GM19351 (cell line): ENCODE measurements at regions not wholly inside any gene's neighbourhood (a gene's known extent, or its start where the extent isn't known, plus 50 kb on each side); places are given as distances from the start of the nearest gene placed in this dataset.

ENCODE experiments used
- ATAC-seq: cut with Tn5 transposase; IDR thresholded peaks from one replicate; pipeline ENCODE4 v1.9.1; 2021; ENCODE audit warnings: mild to moderate bottlenecking, moderate library complexity; ENCODE audit not compliant: unreplicated experiment

DNA sequence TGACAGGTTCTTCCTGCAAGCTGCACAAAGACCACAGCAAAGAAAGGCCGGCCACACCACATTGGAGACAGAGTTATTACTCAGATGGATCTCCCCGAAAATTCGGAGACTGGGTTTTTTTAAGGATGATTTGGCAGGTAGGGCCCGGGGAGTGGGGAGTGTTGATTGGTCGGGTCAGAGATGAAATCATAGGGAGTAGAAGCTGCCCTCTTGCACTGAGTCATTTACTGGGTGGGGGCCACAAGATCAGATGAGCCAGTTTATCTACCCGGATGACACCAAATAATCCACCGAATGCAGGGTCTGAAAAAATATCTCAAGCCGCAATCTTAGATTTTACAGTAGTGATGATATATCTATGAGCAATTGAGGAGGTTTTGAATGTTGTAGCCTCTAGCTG, 401.8 kb upstream of the FAT3 start:
- no peak for ATAC-seq

DNA sequence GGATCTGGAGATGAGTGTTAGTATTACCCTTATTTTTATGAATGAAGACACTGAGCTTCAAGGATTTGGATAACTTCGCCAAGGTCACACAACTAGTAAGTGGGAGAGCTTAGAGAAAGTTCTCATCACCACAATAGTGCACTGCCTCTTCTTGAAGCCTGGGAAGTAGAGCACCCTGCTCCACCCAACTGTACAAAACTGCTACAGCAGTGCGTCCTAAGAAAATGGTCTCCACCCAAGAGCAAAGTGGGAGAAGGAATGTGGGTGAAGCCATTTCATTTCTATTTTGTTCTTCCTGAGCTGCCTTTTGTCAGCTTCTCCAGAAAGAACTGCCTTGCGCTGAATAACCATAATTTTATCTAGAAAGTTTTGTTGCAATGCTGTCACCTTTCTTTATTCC, 403.9 kb upstream of the FAT3 start:
- no peak for ATAC-seq

DNA sequence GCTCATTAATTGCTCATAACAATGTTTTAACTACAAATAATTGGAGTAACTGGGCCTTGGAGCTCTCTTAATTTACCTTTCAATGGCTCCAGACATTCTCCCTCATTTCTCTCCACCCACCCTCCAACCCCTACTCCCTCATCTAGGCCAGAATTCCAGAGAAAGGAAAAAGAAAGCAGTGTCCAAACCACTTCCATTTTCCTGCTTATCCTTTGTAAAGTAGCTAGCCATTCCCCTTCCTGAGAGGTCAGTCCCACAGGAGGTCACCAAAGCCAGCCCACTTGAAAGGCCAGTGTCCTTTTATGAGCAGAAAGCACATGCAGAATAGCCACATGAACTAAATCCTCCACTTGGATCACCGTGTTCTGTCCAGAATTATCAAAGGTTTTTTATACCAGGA, 404.8 kb upstream of the FAT3 start:
- ATAC-seq: no peak

DNA sequence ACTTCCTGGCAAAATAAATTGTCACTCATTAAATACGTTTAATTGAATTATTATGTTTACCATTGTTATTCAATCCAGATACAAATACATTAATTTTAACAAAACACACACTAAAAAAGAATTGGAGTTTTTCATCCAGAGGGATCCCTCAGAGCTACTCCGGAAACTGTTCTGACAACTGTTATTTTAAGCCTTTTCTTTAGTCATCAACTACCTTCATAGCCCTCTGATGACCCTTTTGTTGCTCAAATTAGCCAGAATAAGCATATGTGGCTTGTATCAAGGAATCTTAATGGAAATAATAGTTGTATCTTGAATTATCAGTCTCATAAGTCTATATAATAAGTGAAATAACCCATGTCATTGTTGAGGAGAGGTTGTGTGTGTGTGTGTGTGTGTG, 405.4 kb upstream of the FAT3 start:
- ATAC-seq: no peak

DNA sequence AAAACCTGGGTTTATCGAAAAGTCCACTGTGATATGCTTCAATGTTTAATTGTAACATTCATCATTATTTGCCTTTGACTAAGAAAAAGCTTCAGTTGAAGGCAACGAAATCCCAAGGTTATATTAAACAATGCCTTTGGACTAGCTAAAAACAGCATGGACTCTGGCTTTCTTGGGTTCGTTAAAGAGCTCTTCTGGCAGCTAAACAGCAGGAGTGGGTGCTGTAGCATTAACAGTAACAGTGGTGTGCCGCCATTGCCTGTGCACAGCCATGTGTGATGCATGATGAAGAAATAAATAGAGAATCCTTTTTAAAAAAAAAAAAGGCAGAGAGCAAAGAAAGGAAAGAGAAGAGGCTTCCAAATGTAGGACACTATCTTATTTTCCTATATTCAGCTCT, 406.6 kb upstream of the FAT3 start:
- no peak for ATAC-seq

DNA sequence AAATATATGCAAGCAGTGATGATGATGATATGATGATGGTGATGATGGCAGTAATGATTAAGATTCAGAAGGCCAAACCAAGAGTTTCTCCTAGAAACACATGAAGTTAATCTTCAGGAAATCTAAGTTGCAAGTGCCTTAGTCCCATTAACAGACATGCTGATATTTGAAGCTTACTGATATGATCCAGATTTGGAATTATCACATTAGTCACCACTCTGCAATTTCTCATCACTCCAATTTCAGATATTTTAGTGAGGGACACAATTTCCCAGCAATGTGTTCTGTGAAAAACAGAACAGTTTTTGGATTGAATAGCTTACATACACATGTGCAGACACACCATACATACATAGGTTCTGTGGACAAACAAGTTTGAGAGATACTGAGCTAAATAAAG, 411.4 kb upstream of the FAT3 start:
- no peak for ATAC-seq

DNA sequence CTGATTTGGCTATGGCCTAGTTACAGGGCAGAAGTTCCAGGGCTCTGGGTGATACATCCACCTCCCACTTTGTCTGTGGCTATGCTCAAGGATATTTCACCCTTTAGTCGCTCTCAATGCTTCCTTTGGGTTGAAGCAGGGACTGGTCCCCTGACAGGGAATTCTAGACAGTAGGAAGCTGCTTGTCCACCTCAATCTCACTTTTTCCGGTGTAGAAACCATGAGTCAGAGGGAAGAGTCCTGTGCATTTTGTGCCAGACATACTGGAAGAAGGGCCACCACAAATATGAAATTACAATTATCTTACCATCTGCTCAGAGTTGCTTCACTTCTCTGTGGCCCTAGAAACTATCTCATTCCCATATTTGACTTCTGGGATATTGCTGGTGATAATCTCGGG, 413.7 kb upstream of the FAT3 start:
- no peak for ATAC-seq

DNA sequence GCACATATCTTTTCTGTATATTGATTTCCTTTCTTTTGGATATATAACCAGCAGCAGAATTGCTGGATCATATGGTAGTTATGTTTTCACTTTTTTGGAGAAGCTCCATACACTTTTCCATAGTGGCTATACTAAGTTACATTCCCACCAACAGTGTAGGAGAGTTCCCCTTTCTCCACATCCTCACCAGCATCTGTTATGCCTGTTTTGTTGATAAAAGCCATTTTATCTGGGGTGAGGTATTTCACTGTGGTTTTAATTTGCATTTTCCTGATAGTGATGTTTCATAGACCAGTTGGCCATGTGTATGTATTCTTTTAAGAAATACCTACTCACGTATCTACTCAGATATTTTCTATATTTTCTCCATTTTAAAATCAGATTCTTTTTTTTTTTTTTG, 419.3 kb upstream of the FAT3 start:
- no peak for ATAC-seq

DNA sequence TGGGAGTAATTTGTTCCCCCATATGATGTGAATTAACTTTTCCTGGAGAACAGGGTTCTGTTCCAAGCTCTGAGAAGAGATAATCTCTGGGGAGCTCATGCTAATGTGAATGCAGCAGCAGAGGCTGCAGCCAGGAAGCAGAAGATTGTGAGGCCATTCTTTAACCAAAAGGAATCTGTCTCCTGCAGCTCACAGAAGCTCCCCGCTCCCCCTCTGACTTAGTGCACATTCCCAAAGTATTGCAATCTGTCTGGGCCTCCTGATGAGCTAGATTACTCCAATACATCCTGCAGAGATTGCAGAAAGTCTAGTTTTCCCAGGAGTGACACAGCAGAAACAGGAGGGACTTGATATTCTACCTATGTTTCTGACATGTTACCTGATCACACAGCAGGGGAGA, 420.6 kb upstream of the FAT3 start:
- no peak for ATAC-seq

DNA sequence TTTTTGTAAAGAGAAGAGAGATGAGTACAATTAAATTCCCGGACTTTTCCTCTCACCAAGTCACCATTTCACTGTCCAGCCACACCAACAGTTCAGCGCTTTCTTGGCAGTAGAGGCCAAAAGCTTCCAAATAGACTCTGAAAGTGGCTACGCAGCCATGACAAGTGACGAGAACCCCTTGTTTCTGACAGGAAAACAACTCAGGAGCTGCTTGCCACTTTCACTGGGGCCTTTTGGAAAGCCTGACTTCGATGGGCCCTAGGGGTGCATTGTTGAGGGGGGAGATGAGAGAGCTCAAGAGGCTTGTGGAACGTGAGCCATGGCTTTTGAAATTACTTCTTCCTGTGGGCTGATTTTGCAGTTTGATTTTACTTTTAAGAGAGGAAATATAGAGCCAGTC, 422.1 kb upstream of the FAT3 start:
- no peak for ATAC-seq

DNA sequence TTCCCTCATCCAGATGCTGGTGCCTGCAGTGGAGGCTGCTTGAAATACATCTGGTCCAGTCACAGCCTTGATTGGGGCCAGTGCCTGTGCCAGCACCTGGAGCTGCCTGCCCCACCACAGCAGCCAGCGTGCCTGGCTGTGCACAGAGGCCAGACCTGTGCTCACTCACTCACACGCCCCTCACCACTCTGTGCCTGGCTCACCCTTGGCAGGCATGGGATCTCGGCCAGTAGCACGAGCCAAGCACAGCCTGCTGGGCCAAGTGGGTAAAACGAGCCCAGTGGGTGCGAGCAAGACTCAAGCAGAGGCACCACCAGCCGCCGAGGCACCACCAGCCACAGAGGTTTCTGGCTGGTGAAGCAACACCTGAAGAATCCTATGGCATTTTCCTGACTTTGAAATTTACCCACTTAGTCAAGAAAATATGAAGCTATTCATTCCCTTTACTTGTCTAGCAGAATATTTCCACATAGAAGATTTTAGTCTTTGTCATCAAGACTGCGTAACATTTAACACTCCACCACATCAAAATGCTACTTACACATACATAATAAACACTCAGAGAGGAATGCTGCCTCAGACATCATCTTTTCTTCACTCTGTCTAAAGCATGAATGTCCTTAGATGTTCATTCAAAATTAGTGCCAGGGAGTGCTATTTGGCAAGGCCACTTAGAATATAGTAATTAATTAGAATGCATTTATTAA, 424.3 kb upstream of the FAT3 start:
- no peak for ATAC-seq

DNA sequence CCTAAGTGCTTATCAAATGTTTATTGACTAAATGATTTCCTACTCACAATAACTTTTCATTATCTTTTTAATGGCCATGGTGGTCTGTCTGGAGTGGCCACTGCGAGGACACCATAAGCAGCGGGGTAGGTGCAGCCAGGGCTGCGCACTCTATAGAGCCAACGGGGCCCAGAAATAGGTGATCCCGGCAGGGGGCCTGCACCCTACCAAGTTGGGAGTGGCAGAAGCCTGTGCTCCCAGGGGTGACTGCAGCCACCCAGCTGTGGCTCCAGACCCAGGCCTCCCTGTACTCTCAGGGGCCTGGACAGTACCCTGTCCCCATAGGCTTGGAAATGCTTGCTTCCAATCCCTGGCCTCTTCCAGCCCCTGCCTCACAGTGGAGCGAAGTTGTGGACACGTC, 426.4 kb upstream of the FAT3 start:
- ATAC-seq: no peak

DNA sequence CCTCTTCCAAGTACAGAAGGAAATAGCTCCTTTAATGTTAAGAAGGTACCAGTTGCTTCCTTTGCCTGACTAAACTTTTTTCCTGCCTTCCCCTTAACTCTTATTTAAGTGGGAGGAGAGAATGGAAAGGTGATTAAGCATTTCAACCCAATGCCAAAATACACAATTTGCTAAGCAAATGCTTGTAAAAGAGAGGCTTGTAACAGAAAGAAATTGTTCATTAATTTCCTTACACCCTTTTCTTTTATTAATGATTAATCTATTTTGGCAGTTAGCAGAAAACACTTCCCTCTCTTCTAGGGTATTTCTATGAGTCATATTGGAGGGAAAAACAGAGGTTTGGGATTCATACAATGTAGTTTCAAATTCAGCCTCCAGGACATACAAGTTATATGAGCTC, 427.6 kb upstream of the FAT3 start:
- ATAC-seq: no peak

DNA sequence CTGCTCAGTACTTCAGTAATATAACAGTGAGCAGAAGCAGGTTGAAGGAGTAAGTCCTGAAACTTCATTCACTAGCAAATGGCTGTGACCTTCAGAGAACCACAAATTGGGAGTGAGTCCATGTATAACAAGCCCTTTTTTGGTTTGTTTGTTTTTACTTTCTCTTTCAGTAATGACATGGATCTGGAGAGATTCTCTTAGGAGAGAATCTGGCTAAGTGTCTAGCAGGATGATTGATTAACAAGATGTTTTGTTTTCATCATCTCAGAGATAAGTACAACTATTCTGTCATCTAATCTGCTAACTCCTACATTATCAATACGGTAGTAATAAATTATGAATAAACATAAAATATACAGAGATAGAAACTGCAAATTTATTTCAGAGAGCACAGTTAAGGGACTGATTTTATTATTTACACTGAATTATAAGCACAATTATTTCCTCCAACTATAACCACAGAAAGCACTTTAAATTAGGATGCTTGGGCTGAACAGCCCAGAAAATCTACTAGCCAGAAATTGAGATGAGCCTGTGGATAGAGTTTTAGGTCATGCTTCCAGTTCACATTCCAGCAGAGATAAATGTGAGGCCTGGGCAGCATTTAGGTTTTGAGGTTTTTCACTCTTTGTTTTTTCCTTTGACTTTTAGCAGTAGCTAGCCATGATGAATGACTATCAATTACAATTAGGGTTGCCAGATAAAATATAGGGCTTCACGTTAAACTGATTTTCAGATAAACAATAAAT, 429.3 kb upstream of the FAT3 start:
- no peak for ATAC-seq

DNA sequence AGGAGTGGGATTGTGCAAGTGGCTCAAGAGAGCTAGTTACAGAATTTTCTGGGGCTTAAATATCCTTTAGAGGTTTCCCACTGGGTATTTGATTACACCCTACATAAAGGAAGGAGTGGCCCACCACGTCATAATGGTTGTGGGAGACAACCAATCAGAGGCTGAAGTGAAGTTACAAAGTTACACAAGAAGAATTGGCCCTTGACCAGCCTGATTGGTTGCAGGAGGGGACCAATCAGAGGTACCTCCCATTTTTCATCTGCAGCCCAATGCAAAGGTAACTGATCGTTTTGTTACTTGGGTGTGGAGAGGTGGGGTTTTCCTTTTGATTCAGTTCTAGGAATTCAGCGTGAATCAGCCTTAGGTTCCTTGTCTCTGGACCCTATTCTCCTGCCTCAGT, 430.5 kb upstream of the FAT3 start:
- ATAC-seq: no peak

DNA sequence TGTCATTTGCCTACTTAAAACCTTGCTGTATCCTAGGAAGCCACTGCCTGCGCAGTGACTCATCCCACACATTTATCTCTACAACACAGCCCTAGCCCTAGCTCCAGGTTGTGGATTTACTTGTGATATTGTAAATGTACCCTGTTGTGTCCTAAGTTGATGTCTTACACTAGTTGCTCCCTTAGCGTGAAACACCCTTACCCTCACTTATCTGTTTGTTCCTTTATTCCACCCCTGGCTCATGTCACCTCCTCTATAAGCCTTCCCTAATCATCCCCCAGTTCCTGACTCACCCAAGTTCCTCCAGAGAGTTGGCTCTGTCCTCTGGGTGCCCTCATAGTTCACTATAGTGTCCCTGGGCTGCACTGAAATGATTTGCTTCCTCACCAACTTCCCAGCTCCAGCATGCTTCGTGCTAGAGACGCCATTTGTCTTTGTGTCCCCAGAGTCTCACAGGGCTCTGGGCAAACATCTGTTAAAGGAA, 431.8 kb upstream of the FAT3 start:
- ATAC-seq: no peak

DNA sequence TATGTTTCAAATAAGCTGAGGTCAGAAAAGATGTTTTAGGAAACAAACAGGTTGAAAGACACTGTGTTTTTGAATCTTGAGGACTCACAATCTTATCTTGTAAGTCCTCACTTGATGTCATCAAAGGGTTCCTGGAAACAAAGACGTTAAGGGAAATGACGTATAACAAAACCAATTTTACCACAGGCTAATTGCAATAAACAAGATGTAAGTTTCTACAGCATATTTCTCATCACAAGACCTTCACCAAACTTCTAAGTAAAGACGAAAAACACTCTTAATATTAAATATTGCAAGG, 433.5 kb upstream of the FAT3 start:
- ATAC-seq: no peak

DNA sequence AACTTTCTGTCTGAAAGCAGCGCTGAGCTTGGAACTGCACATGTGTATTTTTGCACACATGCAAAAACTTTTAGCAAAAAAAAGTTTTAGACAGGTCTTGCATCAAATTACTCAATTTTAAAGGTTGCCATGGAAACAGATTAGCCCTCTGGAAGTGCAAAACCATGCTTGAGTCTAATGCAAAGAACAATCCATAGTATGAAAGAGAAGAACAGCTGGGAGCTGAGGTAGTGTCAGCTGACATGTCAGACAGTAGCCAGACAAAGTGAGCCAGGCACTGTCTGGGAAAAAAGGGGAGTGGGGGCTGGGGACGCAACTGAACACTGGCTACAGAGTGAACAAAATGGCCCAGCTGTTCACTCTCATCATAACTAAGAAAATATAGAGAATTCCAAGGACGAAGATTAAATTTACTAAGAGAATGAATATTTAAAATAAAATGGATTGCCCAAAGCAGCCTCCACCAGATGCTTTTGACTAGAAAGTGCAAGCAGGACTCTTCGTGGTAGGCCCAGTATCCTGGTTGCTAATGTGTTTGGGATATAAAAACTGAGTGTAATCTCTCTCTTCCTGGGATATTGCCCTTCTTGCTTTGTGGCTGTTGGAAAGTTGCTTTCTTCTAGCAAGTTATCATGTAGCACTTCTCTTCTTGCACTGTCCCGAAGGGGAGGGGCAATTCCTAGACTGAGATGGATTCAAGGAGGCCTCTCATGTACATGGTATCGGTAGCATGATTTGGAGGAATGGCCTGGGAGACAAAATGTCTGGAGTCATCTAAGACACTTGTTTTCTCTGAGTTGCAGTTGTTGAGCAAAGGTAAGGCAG, 434.1 kb upstream of the FAT3 start:
- no peak for ATAC-seq

DNA sequence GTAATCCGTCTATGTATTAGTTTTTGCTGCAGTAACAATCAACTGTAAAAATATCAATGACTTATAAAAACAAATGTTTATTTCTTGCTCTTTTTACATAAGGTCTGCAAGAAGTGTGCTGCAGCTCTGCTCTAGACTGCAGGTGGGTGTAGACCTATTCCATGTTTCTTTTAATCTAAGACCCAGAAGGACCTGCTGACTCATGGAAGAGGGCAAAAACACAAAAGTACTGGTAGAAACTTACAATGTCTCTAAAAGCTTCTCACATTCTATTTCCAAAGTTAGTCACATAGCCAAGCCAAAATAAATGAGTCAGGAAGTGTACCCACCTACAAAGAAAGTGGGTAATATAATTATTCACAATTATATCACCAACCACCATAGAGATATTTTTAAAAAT, 435.9 kb upstream of the FAT3 start:
- no peak for ATAC-seq

DNA sequence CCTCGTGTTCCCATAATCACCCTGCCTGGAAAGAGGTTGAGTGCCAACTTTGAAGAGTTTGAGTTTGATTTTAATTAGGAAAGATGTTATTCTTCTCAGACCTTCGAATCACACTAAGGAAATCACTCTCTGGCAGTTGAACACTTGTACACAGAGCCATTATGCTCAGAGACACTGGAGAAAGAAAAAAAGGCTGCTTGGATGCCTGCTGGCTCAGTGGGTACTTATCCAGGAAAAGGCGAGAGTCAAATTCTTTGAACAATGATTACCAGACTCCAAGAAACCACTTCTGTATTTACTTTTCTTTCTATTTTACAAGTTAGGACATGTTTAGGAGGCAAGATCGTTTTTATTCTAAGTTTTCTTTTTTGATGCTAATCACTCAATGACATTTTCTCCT, 438.5 kb upstream of the FAT3 start:
- ATAC-seq: no peak

DNA sequence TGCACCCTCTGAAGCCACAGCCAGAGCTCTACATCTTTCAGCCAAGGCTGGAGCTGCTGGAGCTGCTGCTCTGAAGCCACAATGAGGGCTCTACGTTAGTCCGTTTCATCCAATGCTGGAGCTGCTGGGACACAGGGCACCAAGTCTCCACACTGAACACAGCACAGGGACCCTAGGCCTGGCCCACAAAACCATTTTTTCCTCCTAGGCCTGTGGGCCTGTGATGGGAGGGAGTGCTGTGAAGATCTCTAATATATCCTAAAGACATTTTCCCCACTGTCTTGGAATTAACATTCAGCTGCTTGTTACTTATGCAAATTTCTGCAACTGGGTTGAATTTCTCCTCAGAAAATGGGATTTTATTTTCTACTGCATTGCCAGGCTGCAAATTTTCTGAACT, 441.4 kb upstream of the FAT3 start:
- no peak for ATAC-seq

DNA sequence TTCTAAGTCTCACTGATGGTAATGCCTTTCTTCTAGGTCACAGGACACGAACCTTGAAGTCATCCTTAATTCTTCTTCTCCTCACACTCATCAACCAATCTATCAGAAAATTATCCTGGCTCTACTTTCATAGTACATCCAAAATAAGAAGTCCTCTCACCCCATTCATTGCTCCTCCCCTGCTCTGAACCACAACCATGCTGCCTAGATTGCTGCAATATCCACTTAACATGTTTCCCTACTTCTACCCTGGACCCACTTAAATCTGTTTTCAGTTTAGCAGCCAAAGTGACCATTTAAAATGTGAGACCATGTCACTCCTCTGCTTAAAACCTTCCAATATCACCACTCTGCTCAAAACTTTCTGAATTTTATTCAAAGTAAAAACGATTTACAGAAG, 445.9 kb upstream of the FAT3 start:
- no peak for ATAC-seq
